ENCODE measurements at regions not wholly inside any gene's neighbourhood (a gene's known extent, or its start where the extent isn't known, plus 50 kb on each side); places are given as distances from the start of the nearest gene placed in this dataset.
"Not testable (repeated sequence)": the region's sequence is repeated elsewhere in the genome, so short reads cannot be mapped to it uniquely, and the experiment has no call there.

DNA sequence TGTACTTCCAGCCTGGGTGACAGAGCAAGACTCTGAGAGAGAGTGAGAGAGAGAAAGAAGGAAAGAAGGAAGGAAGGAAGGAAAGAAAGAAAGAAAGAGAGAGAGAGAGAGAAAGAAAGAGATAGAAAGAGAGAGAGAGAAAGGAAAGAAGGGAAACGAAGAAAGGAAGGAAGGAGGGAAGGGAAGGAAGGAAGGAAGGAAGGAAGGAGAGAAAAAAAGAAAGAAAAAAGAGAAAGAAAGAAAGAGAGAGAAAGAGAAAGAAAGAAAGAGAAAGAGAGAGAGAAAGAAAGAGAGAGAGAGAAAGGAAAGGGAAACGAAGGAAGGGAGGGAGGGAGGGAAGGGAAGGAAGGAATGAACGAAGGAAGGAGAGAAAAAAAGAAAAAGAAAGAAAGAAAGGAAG is 238.6 kb downstream of the ASMT start:
- Histone ChIP-seq H3K79me2 (ENCODE audit: insufficient read depth, low read length) (no peaks in the 10 kb centered on the region), H4K20me1 (ENCODE audit: insufficient read depth, low read length) (no peaks in the 10 kb centered on the region), H3K27me3 (ENCODE audit: insufficient read depth, low read length) (no peaks in the 10 kb centered on the region), H3K27ac (ENCODE audit: low read depth, low read length) (no peak overlapping the region), H2AFZ (ENCODE audit: low read length) (no peak overlapping the region), H3K4me1 (ENCODE audit: insufficient read depth, low read length) (no peaks in the 10 kb centered on the region), H3K4me2 (ENCODE audit: insufficient read depth, low read length) (no peak overlapping the region), H3K4me3 (ENCODE audit: insufficient read depth, low read length) (no peak overlapping the region), H3K36me3 (ENCODE audit: insufficient read depth, low read length) (no peaks in the 10 kb centered on the region), H3K9me3 (ENCODE audit: low read depth, low read length) (no peaks in the 10 kb centered on the region)
- TF ChIP-seq, protein P1, sequence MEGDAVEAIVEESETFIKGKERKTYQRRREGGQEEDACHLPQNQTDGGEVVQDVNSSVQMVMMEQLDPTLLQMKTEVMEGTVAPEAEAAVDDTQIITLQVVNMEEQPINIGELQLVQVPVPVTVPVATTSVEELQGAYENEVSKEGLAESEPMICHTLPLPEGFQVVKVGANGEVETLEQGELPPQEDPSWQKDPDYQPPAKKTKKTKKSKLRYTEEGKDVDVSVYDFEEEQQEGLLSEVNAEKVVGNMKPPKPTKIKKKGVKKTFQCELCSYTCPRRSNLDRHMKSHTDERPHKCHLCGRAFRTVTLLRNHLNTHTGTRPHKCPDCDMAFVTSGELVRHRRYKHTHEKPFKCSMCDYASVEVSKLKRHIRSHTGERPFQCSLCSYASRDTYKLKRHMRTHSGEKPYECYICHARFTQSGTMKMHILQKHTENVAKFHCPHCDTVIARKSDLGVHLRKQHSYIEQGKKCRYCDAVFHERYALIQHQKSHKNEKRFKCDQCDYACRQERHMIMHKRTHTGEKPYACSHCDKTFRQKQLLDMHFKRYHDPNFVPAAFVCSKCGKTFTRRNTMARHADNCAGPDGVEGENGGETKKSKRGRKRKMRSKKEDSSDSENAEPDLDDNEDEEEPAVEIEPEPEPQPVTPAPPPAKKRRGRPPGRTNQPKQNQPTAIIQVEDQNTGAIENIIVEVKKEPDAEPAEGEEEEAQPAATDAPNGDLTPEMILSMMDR (IDR thresholded peaks at IDR 0.05; ENCODE audit: extremely low read depth, low read depth, low read length) = no peak
- DNase-seq (ENCODE audit: insufficient read length, low spot score, missing footprints) = no peak

DNA sequence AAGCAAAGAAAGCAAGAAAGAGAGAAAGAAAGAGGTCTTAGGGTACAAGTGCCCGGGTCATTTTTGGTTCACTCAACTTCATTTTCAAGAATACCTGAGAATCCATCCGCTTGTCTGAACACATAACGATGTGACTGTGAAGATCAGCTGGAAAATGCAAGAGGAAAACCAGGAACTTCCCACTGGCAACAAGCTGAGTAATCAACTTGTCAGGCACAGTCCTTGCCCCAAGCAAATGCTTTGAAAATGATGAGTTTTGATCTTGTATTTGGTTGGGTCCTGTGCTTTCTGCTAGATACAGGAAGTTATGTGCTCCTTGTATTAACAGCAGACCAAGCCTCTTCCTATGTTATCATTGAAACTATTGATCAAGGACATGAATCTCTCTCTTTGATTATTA is 239.1 kb downstream of the ASMT start:
- Histone ChIP-seq H3K4me2 (ENCODE audit: insufficient read depth, low read length) (no peak overlapping the region), H3K4me1 (ENCODE audit: insufficient read depth, low read length) (no peaks in the 10 kb centered on the region), H4K20me1 (ENCODE audit: insufficient read depth, low read length) (no peaks in the 10 kb centered on the region), H2AFZ (ENCODE audit: low read length) (no peak overlapping the region), H3K27me3 (ENCODE audit: insufficient read depth, low read length) (no peaks in the 10 kb centered on the region), H3K36me3 (ENCODE audit: insufficient read depth, low read length) (no peaks in the 10 kb centered on the region), H3K79me2 (ENCODE audit: insufficient read depth, low read length) (no peaks in the 10 kb centered on the region), H3K4me3 (ENCODE audit: insufficient read depth, low read length) (no peak overlapping the region), H3K9me3 (ENCODE audit: low read depth, low read length) (no peaks in the 10 kb centered on the region), H3K27ac (ENCODE audit: low read depth, low read length) (no peak overlapping the region)
- TF ChIP-seq, protein P1 (IDR thresholded peaks at IDR 0.05; ENCODE audit: extremely low read depth, low read depth, low read length) = no peak
- no peak for DNase-seq (ENCODE audit: insufficient read length, low spot score, missing footprints)

DNA sequence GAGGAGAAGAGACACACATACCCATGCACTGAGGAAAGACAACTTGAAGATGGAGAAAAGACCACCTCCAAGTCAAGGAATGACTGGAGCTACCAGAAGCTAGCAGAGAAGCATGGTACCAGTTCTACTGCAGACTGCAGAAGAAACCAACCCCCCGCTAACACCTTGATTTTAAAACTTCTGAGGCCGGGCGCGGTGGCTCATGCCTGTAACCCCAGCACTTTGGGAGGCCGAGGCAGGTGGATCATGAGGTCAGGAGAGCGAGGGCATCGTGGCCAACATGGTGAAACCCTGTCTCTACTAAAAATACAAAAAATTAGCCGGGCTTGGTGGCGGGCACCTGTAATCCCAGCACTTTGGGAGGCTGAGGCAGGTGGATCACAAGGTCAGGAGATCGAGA is 240.0 kb downstream of the ASMT start:
- H4K20me1 ChIP-seq (ENCODE audit: insufficient read depth, low read length); H3K4me1 ChIP-seq (ENCODE audit: insufficient read depth, low read length); H3K27me3 ChIP-seq (ENCODE audit: insufficient read depth, low read length); H3K79me2 ChIP-seq (ENCODE audit: insufficient read depth, low read length); H3K36me3 ChIP-seq (ENCODE audit: insufficient read depth, low read length); H3K9me3 ChIP-seq (ENCODE audit: low read depth, low read length); H2AFZ ChIP-seq (ENCODE audit: low read length); H3K27ac ChIP-seq (ENCODE audit: low read depth, low read length); DNase-seq (ENCODE audit: insufficient read length, low spot score, missing footprints); H3K4me3 ChIP-seq (ENCODE audit: insufficient read depth, low read length); H3K4me2 ChIP-seq (ENCODE audit: insufficient read depth, low read length): not testable (repeated sequence)

DNA sequence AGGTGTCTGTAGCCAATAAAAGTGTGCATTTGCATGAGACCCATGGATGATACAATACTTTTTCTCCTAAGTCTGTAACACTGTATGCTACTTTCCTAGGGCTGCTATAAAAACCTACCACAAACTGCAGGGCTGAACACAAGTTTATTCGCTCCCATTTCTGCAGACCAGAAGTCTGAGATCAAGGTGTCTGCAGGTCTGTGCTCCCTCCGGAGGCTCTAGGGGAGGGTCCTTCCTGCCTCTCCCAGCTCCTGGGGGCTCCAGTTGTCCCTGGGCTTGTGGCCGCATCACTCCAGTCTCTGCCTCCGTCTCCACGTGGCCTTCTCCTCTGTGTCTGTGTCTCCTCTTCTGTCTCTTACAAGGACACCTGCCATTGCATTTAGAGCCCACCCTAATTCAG is 244.4 kb downstream of the ASMT start:
- not testable (repeated sequence) for H3K4me2 ChIP-seq (ENCODE audit: insufficient read depth, low read length); H3K9me3 ChIP-seq (ENCODE audit: low read depth, low read length); DNase-seq (ENCODE audit: insufficient read length, low spot score, missing footprints); H4K20me1 ChIP-seq (ENCODE audit: insufficient read depth, low read length); H3K36me3 ChIP-seq (ENCODE audit: insufficient read depth, low read length); H3K4me1 ChIP-seq (ENCODE audit: insufficient read depth, low read length); H3K4me3 ChIP-seq (ENCODE audit: insufficient read depth, low read length); H3K27me3 ChIP-seq (ENCODE audit: insufficient read depth, low read length); H3K27ac ChIP-seq (ENCODE audit: low read depth, low read length); H2AFZ ChIP-seq (ENCODE audit: low read length); H3K79me2 ChIP-seq (ENCODE audit: insufficient read depth, low read length)

DNA sequence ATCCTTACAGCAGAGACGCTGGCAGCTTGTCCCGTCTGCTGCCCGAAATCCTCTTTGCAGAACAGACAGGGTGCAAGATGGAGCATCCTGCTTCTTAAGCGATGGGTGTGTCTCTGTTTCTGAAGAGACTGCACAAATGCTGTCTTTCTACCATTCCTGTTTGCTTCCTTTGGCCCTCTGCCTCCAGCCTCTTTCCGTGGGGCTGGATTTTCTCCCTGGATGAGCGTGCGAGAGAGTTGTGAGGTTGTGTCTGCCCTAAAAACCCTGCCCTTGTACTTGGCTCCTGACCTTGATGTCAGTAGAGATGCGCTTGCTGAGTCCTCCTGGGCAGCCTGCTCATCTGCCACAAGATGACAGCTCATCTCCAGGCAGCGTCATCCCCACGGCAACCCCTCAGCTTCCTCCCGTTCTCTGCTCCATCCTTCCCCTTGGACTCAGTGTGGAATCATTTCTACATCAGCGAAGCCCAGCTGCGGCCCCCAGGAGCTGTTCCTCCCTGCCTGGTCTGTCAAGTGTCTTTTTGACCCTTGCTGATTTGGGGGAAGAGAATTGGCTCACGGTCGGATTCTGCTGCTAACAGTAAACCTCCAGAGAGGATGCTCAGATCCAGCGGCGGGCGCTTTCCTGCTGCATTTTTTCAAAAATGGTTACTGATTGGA is 246.2 kb downstream of the ASMT start:
- no peaks in the 10 kb centered on the region for H3K79me2 ChIP-seq (ENCODE audit: insufficient read depth, low read length)
- TF ChIP-seq, protein P1 (IDR thresholded peaks at IDR 0.05; ENCODE audit: extremely low read depth, low read depth, low read length) = no peak
- H3K27me3 ChIP-seq (ENCODE audit: insufficient read depth, low read length) = no peaks in the 10 kb centered on the region
- H3K36me3 ChIP-seq (ENCODE audit: insufficient read depth, low read length) = no peaks in the 10 kb centered on the region
- no peaks in the 10 kb centered on the region for H3K4me1 ChIP-seq (ENCODE audit: insufficient read depth, low read length)
- no peak overlapping the region for H2AFZ ChIP-seq (ENCODE audit: low read length)
- no peak for DNase-seq (ENCODE audit: insufficient read length, low spot score, missing footprints)
- no peak overlapping the region for H3K4me2 ChIP-seq (ENCODE audit: insufficient read depth, low read length)
- H3K9me3 ChIP-seq (ENCODE audit: low read depth, low read length) = no peaks in the 10 kb centered on the region
- no peak overlapping the region for H3K4me3 ChIP-seq (ENCODE audit: insufficient read depth, low read length)
- no peak overlapping the region for H3K27ac ChIP-seq (ENCODE audit: low read depth, low read length)
- no peaks in the 10 kb centered on the region for H4K20me1 ChIP-seq (ENCODE audit: insufficient read depth, low read length)

DNA sequence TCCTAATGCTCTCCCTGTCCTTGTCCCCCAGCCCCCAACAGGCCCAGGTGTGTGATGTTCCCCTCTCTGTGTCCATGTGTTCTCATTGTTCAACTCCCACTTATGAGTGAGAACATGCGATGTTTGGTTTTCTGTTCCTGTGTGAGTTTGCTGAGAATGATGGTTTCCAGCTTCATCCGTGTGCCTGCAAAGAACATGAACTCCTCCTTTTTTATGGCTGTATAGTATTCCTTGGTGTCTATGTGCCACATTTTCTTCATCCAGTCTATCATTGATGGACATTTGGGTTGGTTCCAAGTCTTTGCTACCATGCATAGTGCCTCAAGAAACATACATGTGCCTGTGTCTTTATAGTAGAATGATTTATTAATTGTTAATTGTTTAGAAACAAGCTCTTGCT is 249.1 kb downstream of the ASMT start:
- H3K79me2 ChIP-seq (ENCODE audit: insufficient read depth, low read length); DNase-seq (ENCODE audit: insufficient read length, low spot score, missing footprints); H3K27ac ChIP-seq (ENCODE audit: low read depth, low read length); H3K36me3 ChIP-seq (ENCODE audit: insufficient read depth, low read length); H3K27me3 ChIP-seq (ENCODE audit: insufficient read depth, low read length); H3K4me1 ChIP-seq (ENCODE audit: insufficient read depth, low read length); H4K20me1 ChIP-seq (ENCODE audit: insufficient read depth, low read length); H3K9me3 ChIP-seq (ENCODE audit: low read depth, low read length); H2AFZ ChIP-seq (ENCODE audit: low read length); H3K4me3 ChIP-seq (ENCODE audit: insufficient read depth, low read length); H3K4me2 ChIP-seq (ENCODE audit: insufficient read depth, low read length): not testable (repeated sequence)
